ENCODE measurements at regions not wholly inside any gene's neighbourhood (a gene's known extent, or its start where the extent isn't known, plus 50 kb on each side); places are given as distances from the start of the nearest gene placed in this dataset.

DNA sequence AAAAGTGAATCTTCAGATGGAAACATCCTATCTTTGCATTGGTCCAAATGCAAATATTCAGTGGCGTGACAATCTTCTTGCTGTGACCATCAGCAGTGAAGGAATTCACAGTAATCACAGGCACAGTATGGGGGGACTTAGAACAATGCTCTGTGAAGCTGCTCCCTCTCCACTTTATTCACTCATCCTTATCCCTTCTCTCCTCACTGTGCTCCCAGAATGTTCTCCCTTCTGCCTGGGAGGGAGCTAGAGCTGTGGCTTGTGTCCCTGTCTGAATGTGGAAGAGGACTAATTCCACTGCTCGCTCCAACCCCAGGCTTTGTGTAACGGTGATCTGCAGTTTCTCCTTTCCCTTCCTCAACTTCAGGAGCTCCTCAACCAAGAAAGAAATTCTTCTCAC, 243.7 kb downstream of the ALDH8A1 start:
- H3K4me3 ChIP-seq (ENCODE audit: low read depth in 1 of 2, low read length in 2 of 2), result no peak overlapping the region
- H3K27me3 ChIP-seq (ENCODE audit: low read depth, low read length), result no peaks in the 10 kb centered on the region
- no peaks in the 10 kb centered on the region for H3K4me1 ChIP-seq (ENCODE audit: control insufficient read depth in 1 of 2, insufficient read depth in 2 of 2, low read length in 2 of 2)
- no peaks in the 10 kb centered on the region for H3K36me3 ChIP-seq (ENCODE audit: control insufficient read depth in 1 of 2, insufficient read depth in 2 of 2, low read length in 2 of 2)
- H3K27ac ChIP-seq (ENCODE audit: low read length), result no peak overlapping the region
- H3K9me3 ChIP-seq (ENCODE audit: control insufficient read depth in 1 of 2, low read length in 2 of 2), result no peaks in the 10 kb centered on the region

DNA sequence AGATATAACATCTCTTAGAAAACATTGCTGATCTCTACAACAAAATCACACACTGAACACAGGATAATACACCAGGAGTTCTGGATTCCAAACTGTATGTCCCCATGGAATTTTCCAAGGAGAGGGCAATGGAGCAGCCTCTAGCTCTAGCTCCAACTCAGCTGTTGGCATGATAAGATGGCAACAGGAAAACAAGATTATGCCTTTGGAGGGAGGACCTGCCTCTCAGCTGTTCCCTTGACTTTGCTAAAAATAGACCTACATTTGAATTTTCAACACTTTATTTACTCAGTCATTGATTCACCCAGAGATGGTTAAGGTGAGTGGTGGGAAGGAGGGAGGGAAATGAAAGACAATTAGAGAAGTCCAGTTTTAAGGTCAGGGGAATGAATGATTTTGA, 246.7 kb downstream of the ALDH8A1 start:
- Histone ChIP-seq H3K27me3 (ENCODE audit: low read depth, low read length) (no peaks in the 10 kb centered on the region), H3K36me3 (ENCODE audit: control insufficient read depth in 1 of 2, insufficient read depth in 2 of 2, low read length in 2 of 2) (no peaks in the 10 kb centered on the region), H3K4me3 (ENCODE audit: low read depth in 1 of 2, low read length in 2 of 2) (no peak overlapping the region), H3K9me3 (ENCODE audit: control insufficient read depth in 1 of 2, low read length in 2 of 2) (no peaks in the 10 kb centered on the region), H3K27ac (ENCODE audit: low read length) (no peak overlapping the region), H3K4me1 (ENCODE audit: control insufficient read depth in 1 of 2, insufficient read depth in 2 of 2, low read length in 2 of 2) (no peaks in the 10 kb centered on the region)

DNA sequence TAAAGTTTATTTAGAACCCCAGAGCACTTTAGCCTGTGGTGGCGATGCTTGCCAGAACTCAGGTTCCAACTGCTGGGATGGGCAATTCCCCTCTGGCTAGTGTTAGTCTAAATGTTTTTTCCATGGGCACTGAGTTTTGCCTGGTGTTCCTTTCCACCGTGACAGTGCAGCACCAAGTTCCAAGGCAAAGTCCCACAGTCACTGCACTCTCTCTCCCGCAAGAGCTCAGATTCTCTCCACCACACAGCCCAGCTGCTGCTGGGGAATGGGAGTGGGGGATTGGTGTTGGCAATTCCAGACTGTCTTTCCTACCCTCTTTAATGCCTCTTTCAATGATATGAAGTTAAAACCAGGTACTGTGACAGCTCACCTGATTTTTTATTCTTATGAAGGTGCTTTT, 247.6 kb downstream of the ALDH8A1 start:
- no peak overlapping the region for H3K4me3 ChIP-seq (ENCODE audit: low read depth in 1 of 2, low read length in 2 of 2)

DNA sequence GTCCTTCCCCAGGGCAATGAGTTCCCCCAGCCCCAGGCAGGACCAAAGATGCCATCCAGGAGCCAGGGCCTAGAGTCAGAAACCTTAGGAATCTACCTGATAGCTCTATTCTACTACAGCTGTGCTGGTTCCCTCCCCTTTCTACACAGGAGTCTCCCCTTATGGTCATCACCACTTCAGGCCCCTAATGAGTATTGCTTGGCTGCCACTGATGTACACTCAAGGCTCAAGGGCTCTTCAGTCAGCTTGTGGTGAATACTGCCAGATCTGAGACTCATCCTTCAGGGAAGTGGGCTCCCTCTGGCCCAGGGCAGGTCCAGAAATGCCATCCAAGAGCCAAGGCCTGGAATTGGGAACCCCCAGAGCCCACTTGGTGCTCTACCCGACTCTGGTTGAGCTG, 248.6 kb downstream of the ALDH8A1 start:
- Histone ChIP-seq H3K4me3 (ENCODE audit: low read depth in 1 of 2, low read length in 2 of 2) (no peak overlapping the region), H3K4me1 (ENCODE audit: control insufficient read depth in 1 of 2, insufficient read depth in 2 of 2, low read length in 2 of 2) (no peaks in the 10 kb centered on the region), H3K27ac (ENCODE audit: low read length) (no peak overlapping the region), H3K9me3 (ENCODE audit: control insufficient read depth in 1 of 2, low read length in 2 of 2) (no peaks in the 10 kb centered on the region), H3K27me3 (ENCODE audit: low read depth, low read length) (no peaks in the 10 kb centered on the region), H3K36me3 (ENCODE audit: control insufficient read depth in 1 of 2, insufficient read depth in 2 of 2, low read length in 2 of 2) (no peaks in the 10 kb centered on the region)

More for the DNA sequence above, 247.6 kb downstream of the ALDH8A1 start:
- no peaks in the 10 kb centered on the region for H3K27me3 ChIP-seq (ENCODE audit: low read depth, low read length)
- no peaks in the 10 kb centered on the region for H3K36me3 ChIP-seq (ENCODE audit: control insufficient read depth in 1 of 2, insufficient read depth in 2 of 2, low read length in 2 of 2)
- H3K4me1 ChIP-seq (ENCODE audit: control insufficient read depth in 1 of 2, insufficient read depth in 2 of 2, low read length in 2 of 2), result no peaks in the 10 kb centered on the region
- no peaks in the 10 kb centered on the region for H3K9me3 ChIP-seq (ENCODE audit: control insufficient read depth in 1 of 2, low read length in 2 of 2)
- H3K27ac ChIP-seq (ENCODE audit: low read length), result no peak overlapping the region

DNA sequence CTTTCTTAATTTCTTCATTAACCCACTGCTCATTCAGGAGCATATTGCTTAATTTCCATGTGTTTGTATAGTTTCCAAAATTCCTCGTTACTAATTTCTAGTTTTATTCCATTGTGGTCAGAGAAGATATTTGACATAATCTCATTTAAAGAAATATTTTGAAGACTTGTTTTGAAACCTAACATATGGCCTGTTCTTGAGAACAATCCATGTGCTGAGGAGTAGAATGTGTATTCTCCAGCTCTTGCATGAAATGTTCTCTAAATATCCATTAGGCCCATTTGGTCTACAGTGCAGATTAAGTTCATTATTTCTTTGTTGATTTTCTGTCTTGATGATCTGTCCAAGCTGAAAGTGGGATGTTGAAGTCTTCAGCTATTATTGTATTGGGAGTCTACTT, 251.7 kb downstream of the ALDH8A1 start:
- Histone ChIP-seq H3K27me3 (ENCODE audit: low read depth, low read length) (no peaks in the 10 kb centered on the region), H3K27ac (ENCODE audit: low read length) (no peak overlapping the region), H3K9me3 (ENCODE audit: control insufficient read depth in 1 of 2, low read length in 2 of 2) (no peaks in the 10 kb centered on the region), H3K4me3 (ENCODE audit: low read depth in 1 of 2, low read length in 2 of 2) (no peak overlapping the region), H3K36me3 (ENCODE audit: control insufficient read depth in 1 of 2, insufficient read depth in 2 of 2, low read length in 2 of 2) (no peaks in the 10 kb centered on the region), H3K4me1 (ENCODE audit: control insufficient read depth in 1 of 2, insufficient read depth in 2 of 2, low read length in 2 of 2) (no peaks in the 10 kb centered on the region)

DNA sequence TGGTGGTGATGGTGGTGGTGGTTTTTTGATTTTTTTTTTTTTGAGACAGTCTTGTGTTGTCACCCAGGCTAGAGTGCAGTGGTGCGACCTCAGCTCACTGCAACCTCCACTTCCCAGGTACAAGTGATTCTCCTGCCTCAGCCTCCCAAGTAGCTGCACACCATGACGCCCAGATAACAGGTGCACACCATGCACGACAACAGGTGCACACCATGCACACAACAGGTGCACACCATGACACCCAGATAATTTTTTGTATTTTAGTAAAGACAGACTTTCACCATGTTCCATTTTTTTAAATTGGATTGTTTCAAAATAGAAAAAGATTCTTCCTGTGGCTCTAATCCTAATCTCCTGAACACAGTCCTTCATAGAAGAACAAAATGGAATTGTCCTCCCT, 257.9 kb downstream of the ALDH8A1 start:
- Histone ChIP-seq H3K27ac (ENCODE audit: low read length) (no peak overlapping the region), H3K27me3 (ENCODE audit: low read depth, low read length) (no peaks in the 10 kb centered on the region), H3K4me3 (ENCODE audit: low read depth in 1 of 2, low read length in 2 of 2) (no peak overlapping the region), H3K9me3 (ENCODE audit: control insufficient read depth in 1 of 2, low read length in 2 of 2) (no peaks in the 10 kb centered on the region), H3K4me1 (ENCODE audit: control insufficient read depth in 1 of 2, insufficient read depth in 2 of 2, low read length in 2 of 2) (no peaks in the 10 kb centered on the region), H3K36me3 (ENCODE audit: control insufficient read depth in 1 of 2, insufficient read depth in 2 of 2, low read length in 2 of 2) (no peaks in the 10 kb centered on the region)

DNA sequence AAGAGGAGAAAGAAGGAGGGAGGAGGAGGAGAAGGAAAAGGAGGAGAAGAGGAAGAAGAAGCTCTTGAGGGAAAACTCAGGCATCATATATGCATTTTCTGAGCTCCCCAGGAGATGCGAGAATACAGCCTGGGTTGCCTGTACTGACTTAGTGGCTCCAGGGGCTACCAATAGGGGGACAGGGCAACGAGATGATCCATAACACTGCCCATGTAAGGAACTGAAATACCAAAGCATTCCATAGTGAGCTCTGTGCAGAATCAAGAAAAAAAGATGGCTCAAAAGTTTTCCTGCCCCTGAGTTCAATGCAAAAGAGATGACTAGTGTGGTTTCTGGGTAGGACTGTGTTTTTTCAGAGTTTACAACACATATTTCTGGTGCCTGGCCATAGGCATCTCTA, 258.7 kb downstream of the ALDH8A1 start:
- Histone ChIP-seq H3K36me3 (ENCODE audit: control insufficient read depth in 1 of 2, insufficient read depth in 2 of 2, low read length in 2 of 2) (no peaks in the 10 kb centered on the region), H3K9me3 (ENCODE audit: control insufficient read depth in 1 of 2, low read length in 2 of 2) (no peaks in the 10 kb centered on the region), H3K4me3 (ENCODE audit: low read depth in 1 of 2, low read length in 2 of 2) (no peak overlapping the region), H3K27me3 (ENCODE audit: low read depth, low read length) (no peaks in the 10 kb centered on the region), H3K4me1 (ENCODE audit: control insufficient read depth in 1 of 2, insufficient read depth in 2 of 2, low read length in 2 of 2) (no peaks in the 10 kb centered on the region), H3K27ac (ENCODE audit: low read length) (no peak overlapping the region)

DNA sequence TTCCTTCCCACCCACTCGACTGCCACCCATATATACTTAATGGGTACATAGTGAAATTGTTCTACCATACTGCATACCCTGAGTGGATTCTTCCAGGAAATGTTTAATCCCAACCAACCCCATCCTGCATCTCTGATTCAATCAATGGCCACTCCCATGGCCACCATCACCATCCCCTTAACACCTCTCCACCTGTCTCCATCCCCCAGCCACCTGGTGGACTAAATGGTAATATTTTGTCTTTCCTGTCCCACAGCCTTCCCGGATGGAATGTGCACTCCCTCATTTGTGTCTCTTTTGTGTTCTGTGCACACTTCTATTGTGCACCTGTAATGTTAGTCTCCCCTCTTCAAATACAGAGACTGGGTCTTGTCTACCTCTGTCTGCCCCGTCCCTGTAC, 259.9 kb downstream of the ALDH8A1 start:
- H3K36me3 ChIP-seq (ENCODE audit: control insufficient read depth in 1 of 2, insufficient read depth in 2 of 2, low read length in 2 of 2), result no peaks in the 10 kb centered on the region
- no peaks in the 10 kb centered on the region for H3K9me3 ChIP-seq (ENCODE audit: control insufficient read depth in 1 of 2, low read length in 2 of 2)
- H3K27ac ChIP-seq (ENCODE audit: low read length), result no peak overlapping the region
- H3K4me3 ChIP-seq (ENCODE audit: low read depth in 1 of 2, low read length in 2 of 2), result no peak overlapping the region
- H3K4me1 ChIP-seq (ENCODE audit: control insufficient read depth in 1 of 2, insufficient read depth in 2 of 2, low read length in 2 of 2), result no peaks in the 10 kb centered on the region
- H3K27me3 ChIP-seq (ENCODE audit: low read depth, low read length), result no peaks in the 10 kb centered on the region

DNA sequence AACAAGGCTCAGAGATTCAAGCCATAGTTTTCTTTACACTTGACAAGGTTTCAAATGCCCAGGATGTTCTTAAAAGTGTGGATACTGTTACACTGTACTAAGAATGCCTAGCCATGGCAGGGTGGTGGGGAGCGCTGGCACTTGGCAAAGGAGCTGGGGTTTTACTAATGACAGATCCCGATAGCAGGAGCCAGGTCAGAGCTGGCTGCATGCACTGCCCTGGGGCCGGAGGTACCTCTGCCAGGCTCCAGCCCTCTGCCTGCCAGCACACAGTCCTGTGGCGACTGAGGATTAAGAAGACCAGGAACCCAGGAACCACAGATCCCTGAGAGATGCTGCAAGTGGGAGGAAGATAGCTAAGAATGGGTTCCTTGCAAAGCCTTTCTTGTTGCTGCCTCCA, 260.3 kb downstream of the ALDH8A1 start:
- no peak overlapping the region for H3K4me3 ChIP-seq (ENCODE audit: low read depth in 1 of 2, low read length in 2 of 2)
- H3K27me3 ChIP-seq (ENCODE audit: low read depth, low read length), result no peaks in the 10 kb centered on the region
- no peaks in the 10 kb centered on the region for H3K36me3 ChIP-seq (ENCODE audit: control insufficient read depth in 1 of 2, insufficient read depth in 2 of 2, low read length in 2 of 2)
- no peak overlapping the region for H3K27ac ChIP-seq (ENCODE audit: low read length)
- H3K9me3 ChIP-seq (ENCODE audit: control insufficient read depth in 1 of 2, low read length in 2 of 2), result no peaks in the 10 kb centered on the region
- H3K4me1 ChIP-seq (ENCODE audit: control insufficient read depth in 1 of 2, insufficient read depth in 2 of 2, low read length in 2 of 2), result no peaks in the 10 kb centered on the region

DNA sequence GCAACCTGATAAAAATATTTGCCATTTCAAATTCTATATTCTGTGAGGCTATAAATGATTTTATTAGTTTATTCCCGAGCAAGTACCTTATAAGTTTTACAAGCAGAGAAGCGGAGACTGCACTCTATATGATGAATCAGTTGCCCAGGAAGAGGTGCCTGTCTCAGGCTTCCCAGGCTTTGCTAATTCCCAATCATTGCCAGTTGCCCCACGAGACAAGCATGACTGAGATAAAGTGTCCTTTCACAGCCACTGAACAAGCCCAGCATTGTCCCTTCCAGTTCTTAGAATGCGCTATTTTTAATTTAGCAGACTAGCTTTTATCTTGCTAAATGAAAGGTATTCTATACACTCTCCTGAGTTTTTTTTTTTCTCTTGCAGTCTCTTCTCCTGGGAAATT, 260.7 kb downstream of the ALDH8A1 start:
- no peaks in the 10 kb centered on the region for H3K9me3 ChIP-seq (ENCODE audit: control insufficient read depth in 1 of 2, low read length in 2 of 2)
- H3K27ac ChIP-seq (ENCODE audit: low read length), result no peak overlapping the region
- no peak overlapping the region for H3K4me3 ChIP-seq (ENCODE audit: low read depth in 1 of 2, low read length in 2 of 2)
- no peaks in the 10 kb centered on the region for H3K36me3 ChIP-seq (ENCODE audit: control insufficient read depth in 1 of 2, insufficient read depth in 2 of 2, low read length in 2 of 2)
- no peaks in the 10 kb centered on the region for H3K27me3 ChIP-seq (ENCODE audit: low read depth, low read length)
- no peaks in the 10 kb centered on the region for H3K4me1 ChIP-seq (ENCODE audit: control insufficient read depth in 1 of 2, insufficient read depth in 2 of 2, low read length in 2 of 2)

DNA sequence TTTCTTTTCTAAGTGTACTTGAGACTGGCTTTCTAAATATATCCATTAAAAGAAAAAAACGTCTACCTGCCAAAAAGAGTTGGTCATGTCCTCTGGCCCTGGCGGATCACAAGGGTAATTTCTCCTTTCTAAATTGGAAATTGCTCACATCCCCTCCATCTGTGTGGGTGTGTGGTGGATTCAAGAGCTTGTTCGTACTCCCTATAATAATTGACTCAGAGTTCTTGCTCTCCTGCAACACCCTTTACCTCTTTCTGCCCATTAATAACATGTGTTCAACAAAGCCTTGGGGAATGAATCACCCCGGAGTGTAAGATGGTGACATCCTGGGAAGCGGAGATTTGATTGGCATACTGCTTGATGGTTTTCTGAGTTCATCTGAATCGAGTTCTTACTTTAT, 263.8 kb downstream of the ALDH8A1 start:
- Histone ChIP-seq H3K4me1 (ENCODE audit: control insufficient read depth in 1 of 2, insufficient read depth in 2 of 2, low read length in 2 of 2) (no peaks in the 10 kb centered on the region), H3K36me3 (ENCODE audit: control insufficient read depth in 1 of 2, insufficient read depth in 2 of 2, low read length in 2 of 2) (no peaks in the 10 kb centered on the region), H3K9me3 (ENCODE audit: control insufficient read depth in 1 of 2, low read length in 2 of 2) (no peaks in the 10 kb centered on the region), H3K4me3 (ENCODE audit: low read depth in 1 of 2, low read length in 2 of 2) (no peak overlapping the region), H3K27me3 (ENCODE audit: low read depth, low read length) (no peaks in the 10 kb centered on the region), H3K27ac (ENCODE audit: low read length) (no peak overlapping the region)

DNA sequence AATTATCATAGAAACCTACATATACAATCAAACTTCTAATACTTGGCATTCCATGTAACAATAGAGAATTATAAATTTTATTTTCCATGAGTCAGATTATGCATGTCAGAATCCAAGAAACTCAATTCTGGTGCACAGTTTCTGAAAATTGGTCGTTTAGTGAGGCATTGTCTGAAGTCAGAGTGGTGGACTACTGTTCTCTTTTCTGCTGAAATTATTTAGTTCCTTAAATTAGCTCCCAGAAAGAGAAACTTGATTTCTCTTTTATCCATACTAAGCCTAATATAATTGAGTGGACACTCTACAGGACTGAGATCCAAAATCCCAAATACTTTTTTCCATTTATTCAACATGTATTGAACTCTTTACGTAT, 265.5 kb downstream of the ALDH8A1 start:
- Histone ChIP-seq H3K4me1 (ENCODE audit: control insufficient read depth in 1 of 2, insufficient read depth in 2 of 2, low read length in 2 of 2) (no peaks in the 10 kb centered on the region), H3K27me3 (ENCODE audit: low read depth, low read length) (no peaks in the 10 kb centered on the region), H3K4me3 (ENCODE audit: low read depth in 1 of 2, low read length in 2 of 2) (no peak overlapping the region), H3K27ac (ENCODE audit: low read length) (no peak overlapping the region), H3K9me3 (ENCODE audit: control insufficient read depth in 1 of 2, low read length in 2 of 2) (no peaks in the 10 kb centered on the region), H3K36me3 (ENCODE audit: control insufficient read depth in 1 of 2, insufficient read depth in 2 of 2, low read length in 2 of 2) (no peaks in the 10 kb centered on the region)
